DND-41 (cell line): ENCODE measurements at regions not wholly inside any gene's neighbourhood (a gene's known extent, or its start where the extent isn't known, plus 50 kb on each side); places are given as distances from the start of the nearest gene placed in this dataset.

Source experiments
- CTCF ChIP-seq: IDR thresholded peaks from 2 replicates; pipeline ENCODE4 v1.5.1; 2012; ENCODE audit warnings: borderline replicate concordance, low read length, moderate library complexity, mild to moderate bottlenecking; ENCODE audit not compliant: poor library complexity, severe bottlenecking; ENCODE audit errors: extremely low read depth
- EZH2 ChIP-seq: IDR thresholded peaks from 3 replicates; pipeline ENCODE4 v1.6.1; 2012; ENCODE audit warnings: borderline replicate concordance, low read depth, mild to moderate bottlenecking, moderate library complexity, low read length, inconsistent platforms; ENCODE audit not compliant: severe bottlenecking

- TF ChIP-seq CTCF (no peak), EZH2 (no peak)
Observed at GRCh38 chr9:26261503-26262330, 583.5 kb upstream of the TUSC1 start.
